Keratinocyte (primary cell): ENCODE measurements at regions not wholly inside any gene's neighbourhood (a gene's known extent, or its start where the extent isn't known, plus 50 kb on each side); places are given as distances from the start of the nearest gene placed in this dataset.
A peak's percentile ranks its signal among the peaks of the same experiment; 100 is the strongest.

Experiments
- DNase-seq: peaks from one replicate; pipeline ENCODE4 v3.0.0-alpha.2; 2011; ENCODE audit warnings: low read depth, missing footprints, low spot score
- FAIRE-seq: peaks from 2 replicates; lab custom pipeline; 2011; peaks lifted over from hg19 to GRCh38; lab: Jason Lieb, UNC
- H2AFZ ChIP-seq: 2 replicates; pipeline ENCODE4 v1.6.0; 2012; ENCODE audit warnings: low read length, control low read depth, inconsistent platforms; ENCODE audit not compliant: control insufficient read depth
- H3K27ac ChIP-seq: 2 replicates; pipeline ENCODE4 v1.5.1; 2011; ENCODE audit warnings: low read length; ENCODE audit not compliant: control insufficient read depth, insufficient read depth
- H3K27me3 ChIP-seq: 3 replicates; pipeline ENCODE4 v1.6.0; 2011; ENCODE audit warnings: low read length; ENCODE audit not compliant: control insufficient read depth, insufficient read depth; ENCODE audit errors: extremely low read depth
- H3K36me3 ChIP-seq, 2 experiments: 2 replicates in 1 of 2; 3 replicates in 1 of 2; pipeline ENCODE4 v1.5.1; 2011; ENCODE audit warnings: low read length in 2 of 2, mild to moderate bottlenecking in 1 of 2; ENCODE audit not compliant: control insufficient read depth in 2 of 2, insufficient read depth in 2 of 2; ENCODE audit errors: extremely low read depth in 1 of 2
- H3K4me1 ChIP-seq: 3 replicates; pipeline ENCODE4 v1.5.1; 2011; ENCODE audit warnings: low read length; ENCODE audit not compliant: control insufficient read depth, insufficient read depth; ENCODE audit errors: extremely low read depth
- H3K4me2 ChIP-seq: 3 replicates; pipeline ENCODE4 v1.6.0; 2011; ENCODE audit warnings: low read depth, low read length; ENCODE audit not compliant: control insufficient read depth, insufficient read depth; ENCODE audit errors: extremely low read depth
- H3K4me3 ChIP-seq, 3 experiments: fragments of 200-600 bp in 1 of 3; sonication (generic) in 1 of 3; 2 replicates in 2 of 3; 3 replicates in 1 of 3; pipeline ENCODE4 v1.5.1; 2011 to 2016; ENCODE audit warnings: low read length in 3 of 3, mild to moderate bottlenecking in 3 of 3, control low read depth in 2 of 3, inconsistent platforms in 1 of 3, low read depth in 1 of 3, mixed read lengths in 1 of 3, mixed run types in 1 of 3, moderate library complexity in 1 of 3; ENCODE audit not compliant: control insufficient read depth in 2 of 3, insufficient read depth in 2 of 3; ENCODE audit errors: extremely low read depth in 1 of 3
- H3K79me2 ChIP-seq: 2 replicates; pipeline ENCODE4 v1.6.0; 2012; ENCODE audit warnings: low read length; ENCODE audit not compliant: control insufficient read depth, insufficient read depth
- H3K9ac ChIP-seq: 3 replicates; pipeline ENCODE4 v1.6.0; 2011; ENCODE audit warnings: low read length; ENCODE audit not compliant: control insufficient read depth, insufficient read depth; ENCODE audit errors: extremely low read depth
- H3K9me1 ChIP-seq: 3 replicates; pipeline ENCODE4 v1.6.0; 2011; ENCODE audit warnings: low read length; ENCODE audit not compliant: control insufficient read depth, insufficient read depth; ENCODE audit errors: extremely low read depth
- H3K9me3 ChIP-seq: 2 replicates; pipeline ENCODE4 v1.5.1; 2012; ENCODE audit warnings: low read depth, low read length; ENCODE audit not compliant: control insufficient read depth
- H4K20me1 ChIP-seq: 3 replicates; pipeline ENCODE4 v1.6.0; 2011; ENCODE audit warnings: low read length; ENCODE audit not compliant: control insufficient read depth, insufficient read depth; ENCODE audit errors: extremely low read depth
- EZH2 ChIP-seq: IDR thresholded peaks from one replicate; pipeline ENCODE4 v1.6.1; 2012; ENCODE audit warnings: inconsistent platforms, mild to moderate bottlenecking, low read length, moderate library complexity
- dilution Hi-C: fragments of 300-500 bp; cut with MboI; formaldehyde crosslinking; loops from one replicate; pipeline ENCODE4 v1.7.0; 2020; ENCODE audit warnings: low sequenced_read_pairs; ENCODE audit not compliant: extremely low pct_ligation_motif_present
- TF ChIP-seq, protein P1 (sequence below), 3 experiments: IDR thresholded peaks in 1 of 3; conservative IDR thresholded peaks in 1 of 3; optimal IDR thresholded peaks in 1 of 3; 2 replicates in 2 of 3; 3 replicates in 1 of 3; pipeline versions ENCODE3 to v1.5.1; 2011; ENCODE audit warnings: low read length in 3 of 3, mild to moderate bottlenecking in 3 of 3, moderate library complexity in 2 of 3, control low read depth in 1 of 3, inconsistent platforms in 1 of 3; ENCODE audit not compliant: insufficient read depth in 2 of 3; ENCODE audit errors: extremely low read depth in 1 of 3

DNA sequence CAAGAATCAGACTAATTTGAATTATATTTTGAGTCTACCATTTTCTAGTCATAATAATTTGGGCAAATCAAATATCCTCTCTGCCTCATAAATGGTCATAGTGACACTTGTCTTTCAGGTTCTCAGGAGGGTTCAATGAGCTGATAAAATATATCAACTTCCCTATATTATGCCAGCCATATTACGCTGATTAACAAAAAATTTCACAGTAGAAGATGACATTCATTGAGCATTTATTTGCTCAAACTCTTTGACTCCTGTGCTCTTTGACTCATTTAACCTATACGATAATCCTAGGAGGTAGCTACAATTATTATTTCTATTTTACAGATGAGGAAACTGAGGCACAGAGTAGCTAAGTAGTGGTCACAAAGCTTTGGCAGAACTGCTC is 60.0 kb upstream of the CCDC91 start:
- peak overlapping the region in 1 of 3 experiments; percentile 21 for H3K4me3 ChIP-seq
- peak overlapping the region; percentile 69 for H3K4me2 ChIP-seq
- peaks cover 63% of the 10 kb centered on the region for H3K4me1 ChIP-seq
- H2AFZ ChIP-seq: no peak overlapping the region
- no peak for TF ChIP-seq EZH2
- TF ChIP-seq, protein P1, sequence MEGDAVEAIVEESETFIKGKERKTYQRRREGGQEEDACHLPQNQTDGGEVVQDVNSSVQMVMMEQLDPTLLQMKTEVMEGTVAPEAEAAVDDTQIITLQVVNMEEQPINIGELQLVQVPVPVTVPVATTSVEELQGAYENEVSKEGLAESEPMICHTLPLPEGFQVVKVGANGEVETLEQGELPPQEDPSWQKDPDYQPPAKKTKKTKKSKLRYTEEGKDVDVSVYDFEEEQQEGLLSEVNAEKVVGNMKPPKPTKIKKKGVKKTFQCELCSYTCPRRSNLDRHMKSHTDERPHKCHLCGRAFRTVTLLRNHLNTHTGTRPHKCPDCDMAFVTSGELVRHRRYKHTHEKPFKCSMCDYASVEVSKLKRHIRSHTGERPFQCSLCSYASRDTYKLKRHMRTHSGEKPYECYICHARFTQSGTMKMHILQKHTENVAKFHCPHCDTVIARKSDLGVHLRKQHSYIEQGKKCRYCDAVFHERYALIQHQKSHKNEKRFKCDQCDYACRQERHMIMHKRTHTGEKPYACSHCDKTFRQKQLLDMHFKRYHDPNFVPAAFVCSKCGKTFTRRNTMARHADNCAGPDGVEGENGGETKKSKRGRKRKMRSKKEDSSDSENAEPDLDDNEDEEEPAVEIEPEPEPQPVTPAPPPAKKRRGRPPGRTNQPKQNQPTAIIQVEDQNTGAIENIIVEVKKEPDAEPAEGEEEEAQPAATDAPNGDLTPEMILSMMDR (optimal IDR thresholded peaks at IDR 0.05 in 1 of 3, IDR thresholded peaks at IDR 0.05 in 1 of 3, conservative IDR thresholded peaks at IDR 0.05 in 1 of 3; ENCODE audit: extremely low read depth in 1 of 3, insufficient read depth in 2 of 3, low read length in 3 of 3): no peak
- H3K79me2 ChIP-seq: no peaks in the 10 kb centered on the region
- H3K9me1 ChIP-seq: no peaks in the 10 kb centered on the region
- no peak for FAIRE-seq
- H3K27ac ChIP-seq: peak overlapping the region; percentile 99
- dilution Hi-C loops: no loop called here
- H4K20me1 ChIP-seq: no peaks in the 10 kb centered on the region
- H3K9me3 ChIP-seq: no peaks in the 10 kb centered on the region
- no peak for DNase-seq
- H3K27me3 ChIP-seq: no peaks in the 10 kb centered on the region
- H3K9ac ChIP-seq: peak overlapping the region; percentile 53
- no peaks in the 10 kb centered on the region for H3K36me3 ChIP-seq

DNA sequence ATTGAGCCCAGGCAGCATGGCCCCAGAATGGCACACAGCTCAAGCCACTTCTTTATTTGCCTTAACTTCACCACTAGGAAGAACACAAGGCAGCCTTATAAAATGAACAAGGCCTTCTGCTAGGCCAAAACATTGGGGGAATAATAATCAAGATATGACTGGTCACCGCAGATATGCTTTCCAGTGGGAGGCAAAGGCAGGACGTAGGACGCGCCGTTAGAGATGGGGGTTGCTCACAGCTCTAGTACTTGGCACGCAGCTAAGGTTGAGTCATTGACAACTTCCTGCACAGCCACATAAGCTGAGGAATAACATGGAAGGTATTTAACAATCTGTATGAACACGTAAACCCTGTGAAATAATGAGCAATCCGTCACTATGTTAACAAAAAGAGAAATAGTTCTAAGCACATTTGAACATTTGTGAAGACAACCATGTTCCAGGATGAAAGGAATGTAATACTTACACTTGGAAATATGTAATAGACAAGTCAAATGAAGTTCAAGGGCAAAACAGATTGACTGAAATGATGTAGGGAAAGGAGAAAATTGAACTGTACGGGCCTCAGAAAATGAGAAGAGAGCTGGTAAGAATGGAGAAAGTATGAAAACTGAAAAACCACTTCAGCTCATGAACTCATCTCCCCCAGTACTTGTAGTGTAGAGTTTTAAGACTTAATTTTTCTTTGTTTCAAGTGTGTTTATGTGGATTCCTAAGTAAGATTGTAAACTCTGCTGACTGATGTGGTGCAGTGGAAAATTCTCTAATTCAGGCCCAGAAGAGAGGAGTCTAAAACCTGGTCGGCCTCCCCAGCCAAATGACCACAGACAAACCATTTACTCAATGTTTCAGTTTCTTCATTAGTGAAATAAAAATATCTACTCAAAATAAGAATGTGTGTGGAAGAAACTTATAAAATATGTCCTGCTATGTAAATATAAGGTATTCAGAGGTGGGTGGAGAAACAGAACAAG is 59.3 kb upstream of the CCDC91 start:
- H3K36me3 ChIP-seq: no peaks in the 10 kb centered on the region
- FAIRE-seq: peak; percentile 99
- H3K4me2 ChIP-seq: peak overlapping the region; percentile 81
- no peak for TF ChIP-seq EZH2
- TF ChIP-seq, protein P1 (optimal IDR thresholded peaks at IDR 0.05 in 1 of 3, IDR thresholded peaks at IDR 0.05 in 1 of 3, conservative IDR thresholded peaks at IDR 0.05 in 1 of 3; ENCODE audit: extremely low read depth in 1 of 3, insufficient read depth in 2 of 3, low read length in 3 of 3): no peak
- H3K9ac ChIP-seq: peak overlapping the region; percentile 80
- no peaks in the 10 kb centered on the region for H3K9me1 ChIP-seq
- no peaks in the 10 kb centered on the region for H3K9me3 ChIP-seq
- H3K27me3 ChIP-seq: no peaks in the 10 kb centered on the region
- dilution Hi-C loops: no loop called here
- no peaks in the 10 kb centered on the region for H4K20me1 ChIP-seq
- H3K27ac ChIP-seq: peak overlapping the region; percentile 99
- H3K4me3 ChIP-seq: peak overlapping the region in 2 of 3 experiments; percentile 30 to 43
- peaks cover 63% of the 10 kb centered on the region for H3K4me1 ChIP-seq
- peak; percentile 92 for DNase-seq
- peak overlapping the region; percentile 14 for H2AFZ ChIP-seq
- no peaks in the 10 kb centered on the region for H3K79me2 ChIP-seq
